Muscle of leg (tissue), 3 donors: ENCODE measurements at regions not wholly inside any gene's neighbourhood (a gene's known extent, or its start where the extent isn't known, plus 50 kb on each side); places are given as distances from the start of the nearest gene placed in this dataset.
"Not testable (repeated sequence)": the region's sequence is repeated elsewhere in the genome, so short reads cannot be mapped to it uniquely, and the experiment has no call there.

Experiments
- DNase-seq: peaks from one replicate; pipeline ENCODE4 v3.0.0; 2013
- H3K27ac ChIP-seq: one replicate; pipeline ENCODE4 v1.5.1; 2013; ENCODE audit warnings: mild to moderate bottlenecking, low read length, control low read depth
- H3K27me3 ChIP-seq: one replicate; pipeline ENCODE4 v1.6.1; 2013; ENCODE audit warnings: low read length; ENCODE audit not compliant: control insufficient read depth, insufficient read depth
- H3K36me3 ChIP-seq: one replicate; pipeline ENCODE4 v1.6.1; 2013; ENCODE audit warnings: low read length; ENCODE audit not compliant: control insufficient read depth, insufficient read depth
- H3K4me1 ChIP-seq: one replicate; pipeline ENCODE4 v1.6.1; 2013; ENCODE audit warnings: low read length; ENCODE audit not compliant: control insufficient read depth, insufficient read depth
- H3K4me3 ChIP-seq: one replicate; pipeline ENCODE4 v1.5.1; 2013; ENCODE audit warnings: low read length, control low read depth
- H3K9me3 ChIP-seq: replicated peaks from 2 replicates; pipeline ENCODE4 v1.6.1; 2013; ENCODE audit warnings: low read depth, low read length; ENCODE audit not compliant: control insufficient read depth
- WGBS: methylation state at CpG from one replicate; pipeline ENCODE4 v1.1.5; 2013; ENCODE audit warnings: missing lambda C conversion rate; ENCODE audit not compliant: insufficient coverage; 5-methylcytosine and 5-hydroxymethylcytosine counted together

DNA sequence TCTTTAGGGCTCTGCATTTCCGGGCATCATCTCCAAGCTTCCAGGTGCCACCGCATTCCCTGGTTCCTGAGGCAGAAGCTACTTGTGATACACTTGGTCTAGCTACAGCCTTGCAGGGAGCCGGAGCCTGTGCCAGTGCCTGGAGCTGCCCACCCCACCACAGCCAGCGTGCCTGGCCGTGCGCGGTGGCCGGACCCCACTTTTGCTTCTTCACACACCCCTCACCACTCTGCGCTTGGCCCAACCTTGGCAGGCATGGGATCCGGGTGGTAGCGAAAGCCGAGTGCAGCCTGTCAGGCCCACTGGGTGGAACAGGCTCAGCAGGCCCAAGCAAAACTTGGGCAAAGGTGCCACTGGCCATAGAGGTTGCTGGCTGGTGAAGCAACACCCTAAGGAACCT lies 823.7 kb downstream of the GLUD2 start:
- Histone ChIP-seq H3K9me3 (no peaks in the 10 kb centered on the region), H3K4me1 (no peaks in the 10 kb centered on the region), H3K36me3 (no peaks in the 10 kb centered on the region), H3K27ac (no peak overlapping the region), H3K27me3 (no peaks in the 10 kb centered on the region), H3K4me3 (no peak overlapping the region)
- 92% methylated on average over 12 of the region's 12 CpGs for WGBS
- DNase-seq = no peak

DNA sequence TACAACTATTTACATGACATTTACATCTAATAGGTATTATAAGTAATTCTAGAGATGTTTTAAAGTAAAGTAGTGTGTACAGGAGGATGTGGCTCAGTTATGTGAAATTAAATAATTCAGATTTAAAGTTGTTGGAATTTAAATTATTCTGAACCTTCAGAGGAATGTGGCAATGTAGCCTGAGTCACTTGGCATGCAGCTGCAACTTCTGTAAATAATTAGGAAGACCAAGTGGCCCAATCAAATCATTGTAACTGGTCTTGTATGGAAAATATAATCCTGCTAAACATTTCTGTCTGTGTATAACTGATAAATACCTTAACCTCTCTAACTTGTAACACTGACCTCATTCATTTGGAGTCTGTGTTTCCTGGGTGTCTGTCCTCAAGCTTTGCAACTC lies 828.9 kb downstream of the GLUD2 start:
- Histone ChIP-seq H3K27me3 (no peaks in the 10 kb centered on the region), H3K36me3 (no peaks in the 10 kb centered on the region), H3K4me1 (no peaks in the 10 kb centered on the region), H3K9me3 (no peaks in the 10 kb centered on the region), H3K4me3 (no peak overlapping the region), H3K27ac (no peak overlapping the region)
- no peak for DNase-seq

DNA sequence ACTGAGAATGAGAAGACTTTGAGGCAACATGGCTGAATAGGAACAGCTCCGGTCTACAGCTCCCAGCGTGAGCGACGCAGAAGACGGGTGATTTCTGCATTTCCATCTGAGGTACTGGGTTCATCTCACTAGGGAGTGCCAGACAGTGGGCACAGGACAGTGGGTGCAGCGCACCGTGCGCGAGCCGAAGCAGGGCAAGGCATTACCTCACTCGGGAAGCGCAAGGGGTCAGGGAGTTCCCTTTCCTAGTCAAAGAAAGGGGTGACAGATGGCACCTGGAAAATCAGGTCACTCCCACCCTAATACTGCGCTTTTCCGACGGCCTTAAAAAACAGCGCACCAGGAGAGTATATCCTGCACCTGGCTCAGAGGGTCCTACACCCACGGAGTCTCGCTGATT lies 829.9 kb downstream of the GLUD2 start:
- H3K9me3 ChIP-seq, H3K27me3 ChIP-seq, DNase-seq, H3K4me3 ChIP-seq, H3K4me1 ChIP-seq, H3K36me3 ChIP-seq, H3K27ac ChIP-seq: not testable (repeated sequence)
- 92% methylated on average over 4 of the region's 18 CpGs for WGBS

DNA sequence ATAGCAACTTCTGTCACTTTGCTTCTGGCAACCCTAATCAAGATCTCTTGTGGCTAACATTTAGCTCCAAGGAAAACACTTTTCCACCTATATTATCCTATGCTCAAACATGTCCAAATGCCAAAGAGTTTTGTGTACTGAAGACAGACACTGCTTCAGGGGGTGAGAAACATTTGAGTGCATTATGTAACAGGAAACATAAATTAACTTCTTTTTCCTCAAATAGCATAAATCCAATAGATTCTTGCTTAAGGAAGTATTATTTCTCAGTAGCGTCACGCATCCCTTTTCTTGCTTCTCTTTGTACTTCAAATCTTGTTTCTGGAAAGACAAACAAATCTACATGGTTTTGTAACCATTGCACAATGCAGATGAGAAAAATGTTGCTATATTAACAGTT lies 839.1 kb downstream of the GLUD2 start:
- H3K27me3 ChIP-seq = no peaks in the 10 kb centered on the region
- H3K4me3 ChIP-seq = no peak overlapping the region
- no CpG with 5 or more reads among the region's 2 CpGs for WGBS
- no peaks in the 10 kb centered on the region for H3K36me3 ChIP-seq
- no peak overlapping the region for H3K27ac ChIP-seq
- no peaks in the 10 kb centered on the region for H3K9me3 ChIP-seq
- no peak for DNase-seq
- no peaks in the 10 kb centered on the region for H3K4me1 ChIP-seq

DNA sequence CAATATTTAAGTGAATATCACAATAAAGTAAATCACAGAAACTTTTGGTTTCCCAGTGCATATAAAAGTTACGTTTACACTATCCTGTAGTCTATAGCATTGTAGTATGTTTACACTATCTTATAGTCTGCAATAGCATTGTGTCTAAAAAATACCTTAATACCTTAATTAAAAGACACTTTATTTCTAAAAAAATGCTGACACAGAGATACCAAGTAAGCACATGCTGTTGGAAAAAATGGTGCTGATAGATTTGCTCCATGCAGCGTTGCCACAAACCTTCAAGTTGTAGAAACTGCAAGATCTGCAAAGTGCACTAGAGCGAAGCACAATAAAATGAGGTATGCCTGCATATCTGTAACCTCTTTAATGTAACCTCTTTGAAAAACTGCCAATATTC lies 847.3 kb downstream of the GLUD2 start:
- Histone ChIP-seq H3K4me1 (no peaks in the 10 kb centered on the region), H3K4me3 (no peak overlapping the region), H3K9me3 (no peaks in the 10 kb centered on the region), H3K36me3 (no peaks in the 10 kb centered on the region), H3K27ac (no peak overlapping the region), H3K27me3 (no peaks in the 10 kb centered on the region)
- DNase-seq = no peak
- WGBS = 100% methylated on average over 1 of the region's 3 CpGs

DNA sequence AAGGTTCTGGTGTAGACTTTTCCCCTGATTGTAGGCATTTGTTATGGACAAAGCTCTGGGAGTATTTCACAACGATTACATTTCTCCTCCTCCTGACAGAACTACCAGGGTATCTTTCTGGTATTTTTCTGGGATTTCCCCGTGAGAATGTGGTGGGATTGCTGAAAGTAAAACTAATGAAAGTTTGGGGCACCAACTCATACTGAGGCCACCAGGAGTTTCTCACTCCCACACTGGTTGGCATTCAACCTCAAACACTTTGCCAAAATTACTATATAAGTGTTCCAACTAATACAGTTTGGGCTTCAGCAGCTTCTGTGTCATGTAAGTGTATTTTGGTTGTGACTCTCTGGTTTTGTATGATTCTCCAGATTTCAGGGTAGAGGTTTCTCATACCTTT lies 855.1 kb downstream of the GLUD2 start:
- Histone ChIP-seq H3K9me3 (no peaks in the 10 kb centered on the region), H3K4me1 (no peaks in the 10 kb centered on the region), H3K27me3 (no peaks in the 10 kb centered on the region), H3K4me3 (no peak overlapping the region), H3K36me3 (no peaks in the 10 kb centered on the region), H3K27ac (no peak overlapping the region)
- no CpG with 5 or more reads among the region's 2 CpGs for WGBS
- DNase-seq = no peak

DNA sequence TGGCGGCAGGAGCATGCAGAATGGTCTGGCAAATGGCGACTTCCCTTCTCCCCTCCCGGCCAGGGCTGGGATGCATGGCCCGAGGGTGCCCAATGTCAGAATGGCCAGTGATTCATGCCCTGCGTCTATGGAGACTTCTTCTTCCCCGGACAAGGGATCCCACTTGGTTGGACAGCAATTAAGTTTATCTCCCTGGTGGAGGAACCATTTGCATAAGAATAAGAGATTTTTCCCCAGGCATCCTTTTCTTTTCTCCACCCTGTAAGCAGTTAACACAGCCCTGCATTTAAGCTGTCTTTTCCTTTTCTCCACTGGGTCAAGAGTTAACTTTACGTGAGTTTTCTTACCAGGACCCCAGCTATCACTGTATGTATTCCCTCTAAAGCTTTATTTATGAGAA lies 856.6 kb downstream of the GLUD2 start:
- H3K27ac ChIP-seq = no peak overlapping the region
- no peaks in the 10 kb centered on the region for H3K36me3 ChIP-seq
- peaks cover 2% of the 10 kb centered on the region for H3K9me3 ChIP-seq
- H3K4me3 ChIP-seq = no peak overlapping the region
- no peaks in the 10 kb centered on the region for H3K27me3 ChIP-seq
- 75% methylated on average over 5 of the region's 7 CpGs for WGBS
- H3K4me1 ChIP-seq = no peaks in the 10 kb centered on the region
- no peak for DNase-seq

DNA sequence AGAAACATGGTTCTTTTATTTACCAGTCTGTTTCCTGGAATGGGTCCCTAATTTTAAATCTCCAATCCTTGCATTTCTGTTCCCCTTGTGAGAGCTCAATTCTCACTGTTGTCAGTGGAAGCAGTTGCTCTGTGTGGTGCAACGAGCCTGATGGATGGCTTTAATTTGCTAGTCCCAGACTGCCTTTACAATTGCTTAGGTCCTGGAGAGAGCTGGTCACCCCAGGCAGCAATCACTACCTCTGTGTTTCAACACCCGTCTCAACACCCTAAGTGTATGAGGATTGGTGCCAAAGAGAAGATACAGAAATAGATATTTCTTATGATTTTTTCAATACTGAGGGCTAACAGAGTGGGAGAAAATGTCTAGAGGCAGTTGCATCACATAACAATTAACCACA lies 873.8 kb downstream of the GLUD2 start:
- no CpG with 5 or more reads among the region's 2 CpGs for WGBS
- H3K4me1 ChIP-seq = no peaks in the 10 kb centered on the region
- H3K4me3 ChIP-seq = no peak overlapping the region
- DNase-seq = no peak
- no peaks in the 10 kb centered on the region for H3K27me3 ChIP-seq
- peaks cover 3% of the 10 kb centered on the region for H3K9me3 ChIP-seq
- no peak overlapping the region for H3K27ac ChIP-seq
- H3K36me3 ChIP-seq = no peaks in the 10 kb centered on the region

DNA sequence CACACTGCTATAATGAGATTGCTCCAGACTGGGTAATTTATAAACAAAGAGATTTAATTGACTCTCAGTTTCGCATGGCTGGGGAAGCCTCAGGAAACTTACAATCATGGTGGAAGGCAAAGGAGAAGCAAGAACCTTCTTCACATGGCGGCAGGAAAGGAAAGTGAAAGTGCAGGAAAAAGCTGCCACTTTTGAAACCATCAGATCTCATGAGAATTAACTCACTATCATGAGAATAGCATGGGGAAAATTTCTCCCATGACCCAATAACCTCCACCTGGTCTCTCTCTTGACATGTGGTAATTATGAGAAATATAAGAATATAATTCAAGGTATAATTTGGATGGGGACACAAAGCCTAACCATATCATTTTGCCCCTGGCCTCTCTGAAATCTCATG lies 884.2 kb downstream of the GLUD2 start:
- Histone ChIP-seq H3K27me3 (no peaks in the 10 kb centered on the region), H3K4me3 (no peak overlapping the region), H3K4me1 (no peaks in the 10 kb centered on the region), H3K9me3 (no peaks in the 10 kb centered on the region), H3K36me3 (no peaks in the 10 kb centered on the region), H3K27ac (no peak overlapping the region)
- DNase-seq = no peak
- no CpG with 5 or more reads among the region's 2 CpGs for WGBS

DNA sequence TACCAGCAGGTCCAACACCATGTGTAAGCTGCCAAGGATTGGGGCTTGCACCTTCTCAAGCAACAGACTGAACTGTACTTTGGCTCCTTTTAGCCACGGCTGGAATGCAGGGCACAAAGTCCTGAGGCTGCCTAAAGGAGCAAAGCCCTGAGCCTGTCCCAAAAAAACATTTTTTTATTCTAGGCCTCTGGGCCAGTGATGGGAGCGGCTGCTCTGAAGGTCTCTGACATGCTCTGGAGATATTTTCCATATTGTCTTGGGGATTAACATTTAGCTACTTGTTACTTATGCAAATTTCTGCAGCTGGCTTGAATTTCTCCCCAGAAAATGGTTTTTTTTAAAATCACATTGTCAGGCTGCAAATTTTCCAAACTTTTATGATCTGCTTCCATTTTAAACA lies 885.3 kb downstream of the GLUD2 start:
- DNase-seq = no peak
- WGBS = 80% methylated on average over 1 of the region's 2 CpGs

DNA sequence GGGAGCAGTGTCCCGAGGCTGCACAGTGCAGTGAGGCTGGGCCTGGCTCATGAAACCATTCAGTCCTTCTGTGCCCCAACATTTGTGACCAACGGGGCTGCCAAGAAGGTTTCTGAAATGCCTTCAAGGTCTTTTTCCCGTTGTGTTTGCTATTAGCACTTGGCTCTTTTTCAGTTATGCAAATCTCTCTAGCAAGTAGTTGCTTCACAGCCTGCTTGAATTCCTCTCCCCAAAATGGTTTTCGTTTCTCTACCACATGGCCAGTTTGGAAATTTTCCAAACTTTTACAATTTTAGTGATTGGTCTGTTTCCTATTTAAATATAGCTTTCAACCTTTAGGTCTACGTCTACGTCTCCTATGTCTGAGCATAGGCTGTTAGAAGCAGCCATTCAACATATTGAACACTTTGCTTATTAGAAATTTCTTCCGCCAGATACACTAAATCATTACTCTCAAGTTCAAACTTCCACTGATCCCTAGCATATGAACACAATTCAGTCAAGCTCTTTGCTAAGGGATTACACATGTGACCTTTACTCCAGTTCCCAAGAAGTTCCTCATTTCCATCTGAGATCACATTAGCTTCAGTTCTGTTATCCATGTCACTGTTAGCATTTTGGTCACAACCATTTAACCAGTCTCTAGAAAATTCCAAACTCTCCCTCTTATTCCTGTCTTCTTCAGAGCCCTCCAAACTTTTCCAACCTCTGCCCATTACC lies 901.8 kb downstream of the GLUD2 start:
- 57% methylated on average over 5 of the region's 7 CpGs for WGBS
- DNase-seq = no peak

More for the DNA sequence above, 885.3 kb downstream of the GLUD2 start:
- Histone ChIP-seq H3K27me3 (no peaks in the 10 kb centered on the region), H3K9me3 (no peaks in the 10 kb centered on the region), H3K4me3 (no peak overlapping the region), H3K4me1 (no peaks in the 10 kb centered on the region), H3K27ac (no peak overlapping the region), H3K36me3 (no peaks in the 10 kb centered on the region)

More for the DNA sequence above, 901.8 kb downstream of the GLUD2 start:
- Histone ChIP-seq H3K36me3 (no peaks in the 10 kb centered on the region), H3K9me3 (peaks cover 2% of the 10 kb centered on the region), H3K27me3 (no peaks in the 10 kb centered on the region), H3K4me1 (no peaks in the 10 kb centered on the region), H3K4me3 (no peak overlapping the region), H3K27ac (no peak overlapping the region)
